ENCODE measurements at regions not wholly inside any gene's neighbourhood (a gene's known extent, or its start where the extent isn't known, plus 50 kb on each side); places are given as distances from the start of the nearest gene placed in this dataset.

DNA sequence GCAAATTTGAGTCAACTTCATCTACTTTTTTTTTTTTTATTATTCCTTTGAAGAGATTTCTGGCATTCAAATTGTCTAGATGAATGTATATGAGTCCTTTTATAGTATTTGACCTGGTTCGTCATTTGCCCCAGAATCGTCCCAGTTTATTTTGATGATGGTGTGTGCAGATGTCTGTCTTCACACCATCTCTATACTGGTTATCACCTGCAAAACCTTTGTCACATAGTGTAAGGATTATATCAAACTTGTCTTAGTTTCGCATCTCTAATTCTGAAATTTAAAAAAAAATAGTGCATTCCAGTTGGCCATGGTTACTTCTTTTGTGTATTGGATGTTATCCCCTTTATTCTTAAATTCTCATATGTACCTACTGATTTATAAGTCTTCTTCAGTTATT is 70.5 kb upstream of the CD99 start:
- Histone ChIP-seq H3K4me3 (no peak overlapping the region), H3K9me3 (no peaks in the 10 kb centered on the region), H3K4me1 (no peaks in the 10 kb centered on the region), H3K36me3 (replicated peaks) (peaks cover 43% of the 10 kb centered on the region), H3K27me3 (ENCODE audit: low read depth) (no peaks in the 10 kb centered on the region)
- in situ Hi-C loops (cut with MboI; ENCODE audit: low sequenced_read_pairs) = no loop called here
- DNase-seq (ENCODE audit: low spot score in 2 of 2) = no peak

DNA sequence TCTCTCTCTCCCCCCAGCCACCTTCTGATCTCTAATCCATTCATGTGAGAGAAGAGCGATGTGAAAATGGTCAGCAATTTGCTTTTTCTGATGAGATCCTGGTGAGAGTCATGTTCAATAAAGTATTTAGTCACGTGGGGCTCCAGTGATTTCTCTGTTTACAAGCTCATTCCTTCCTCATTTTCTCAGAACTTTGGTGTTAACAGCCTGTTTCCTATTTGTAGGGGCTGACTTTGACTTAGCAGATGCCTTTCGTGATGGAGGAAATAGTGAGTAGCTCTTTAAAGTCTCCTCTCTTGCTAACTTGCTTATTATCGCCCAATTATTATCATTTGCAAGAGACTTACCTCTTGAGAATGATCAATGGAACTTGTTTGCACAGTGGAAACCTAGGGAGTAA is 72.6 kb upstream of the CD99 start:
- in situ Hi-C loops (cut with MboI; ENCODE audit: low sequenced_read_pairs) = no loop called here
- no peaks in the 10 kb centered on the region for H3K27me3 ChIP-seq (ENCODE audit: low read depth)
- H3K4me1 ChIP-seq = no peaks in the 10 kb centered on the region
- no peaks in the 10 kb centered on the region for H3K9me3 ChIP-seq
- H3K4me3 ChIP-seq = no peak overlapping the region
- DNase-seq (ENCODE audit: low spot score in 2 of 2) = no peak
- H3K36me3 ChIP-seq (replicated peaks) = peaks cover 42% of the 10 kb centered on the region

DNA sequence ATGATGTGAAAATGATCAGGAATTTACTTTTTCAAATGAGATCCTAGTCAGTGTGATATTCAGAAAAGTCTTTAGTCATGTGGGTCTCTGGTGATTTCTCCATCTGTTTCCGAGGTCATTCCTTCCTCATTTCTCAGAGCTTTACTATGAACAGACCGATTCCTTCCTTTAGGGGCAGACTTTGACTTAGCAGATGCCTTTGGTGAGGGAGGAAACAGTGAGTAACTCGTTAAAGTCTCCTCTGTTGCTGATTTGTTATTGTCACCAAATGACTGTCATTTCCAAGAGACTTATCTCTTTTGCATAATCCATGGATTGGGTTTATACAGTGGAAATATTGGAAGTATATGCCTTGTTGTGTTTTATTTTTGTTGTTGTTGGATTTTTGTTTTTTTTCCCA is 76.2 kb upstream of the CD99 start:
- no peaks in the 10 kb centered on the region for H3K9me3 ChIP-seq
- DNase-seq (ENCODE audit: low spot score in 2 of 2) = peak in 1 of 2 experiments; percentile 26
- H3K27me3 ChIP-seq (ENCODE audit: low read depth) = no peaks in the 10 kb centered on the region
- H3K4me1 ChIP-seq = peaks cover 14% of the 10 kb centered on the region
- no peak overlapping the region for H3K4me3 ChIP-seq
- H3K36me3 ChIP-seq (replicated peaks) = peaks cover 38% of the 10 kb centered on the region
- in situ Hi-C loops (cut with MboI; ENCODE audit: low sequenced_read_pairs) = no loop called here

- peak in 1 of 2 experiments; percentile 5 for DNase-seq (ENCODE audit: low spot score in 2 of 2)
- in situ Hi-C loops (cut with MboI; ENCODE audit: low sequenced_read_pairs) = no loop called here
- Histone ChIP-seq H3K27me3 (ENCODE audit: low read depth) (no peaks in the 10 kb centered on the region), H3K4me3 (peak overlapping the region; percentile 79), H3K9me3 (0 out of 2 replicates have a peak, but pooled peaks cover 2% of the 10 kb centered on the region), H3K36me3 (replicated peaks) (peaks cover 12% of the 10 kb centered on the region), H3K4me1 (peaks cover 14% of the 10 kb centered on the region)
Observed at GRCh38 chrX:2610246-2611170, 80.6 kb upstream of the CD99 start.

GRCh38 chrX:2609431-2610238 is 81.5 kb upstream of the CD99 start:
- Histone ChIP-seq H3K4me1 (peaks cover 14% of the 10 kb centered on the region), H3K36me3 (replicated peaks) (peaks cover 12% of the 10 kb centered on the region), H3K4me3 (peak overlapping the region; percentile 79), H3K27me3 (ENCODE audit: low read depth) (no peaks in the 10 kb centered on the region), H3K9me3 (0 out of 2 replicates have a peak, but pooled peaks cover 2% of the 10 kb centered on the region)
- DNase-seq (ENCODE audit: low spot score in 2 of 2) = peak; percentile 24 to 41
- in situ Hi-C loops (cut with MboI; ENCODE audit: low sequenced_read_pairs) = loop anchor here (10.0 kb wide), 1 partner anchor 955 kb away; no protein-coding TSS in a partner anchor

GRCh38 chrX:2608638-2609430 is 82.3 kb upstream of the CD99 start:
- in situ Hi-C loops (cut with MboI; ENCODE audit: low sequenced_read_pairs) = loop anchor here (10.0 kb wide), 1 partner anchor 954 kb away; no protein-coding TSS in a partner anchor
- H3K36me3 ChIP-seq (replicated peaks) = peaks cover 12% of the 10 kb centered on the region
- H3K4me3 ChIP-seq = peak overlapping the region; percentile 79
- H3K4me1 ChIP-seq = peaks cover 14% of the 10 kb centered on the region
- peak; percentile 79 to 94 for DNase-seq (ENCODE audit: low spot score in 2 of 2)
- 0 out of 2 replicates have a peak, but pooled peaks cover 2% of the 10 kb centered on the region for H3K9me3 ChIP-seq
- no peaks in the 10 kb centered on the region for H3K27me3 ChIP-seq (ENCODE audit: low read depth)

DNA sequence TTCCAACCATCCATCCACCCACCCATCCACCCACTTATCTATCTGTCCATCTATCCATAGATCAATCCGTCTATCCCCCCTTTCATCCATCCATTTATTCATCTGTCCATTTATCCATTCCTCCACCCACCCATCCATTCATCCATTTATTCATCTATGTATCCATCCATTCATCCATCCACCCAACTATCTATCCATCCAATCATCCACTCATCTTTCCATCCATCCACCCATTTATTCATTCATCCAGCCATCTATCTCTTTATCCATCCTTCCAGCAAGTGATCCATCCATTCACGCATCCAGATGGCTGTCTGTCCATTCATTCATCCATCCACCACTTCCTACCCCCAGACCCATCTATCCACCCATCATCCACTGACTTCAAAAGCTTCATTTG is 84.0 kb upstream of the CD99 start:
- no peak for DNase-seq (ENCODE audit: low spot score in 2 of 2)
- Histone ChIP-seq H3K4me1 (peaks cover 11% of the 10 kb centered on the region), H3K4me3 (no peak overlapping the region), H3K9me3 (0 out of 2 replicates have a peak, but pooled peaks cover 2% of the 10 kb centered on the region), H3K27me3 (ENCODE audit: low read depth) (no peaks in the 10 kb centered on the region), H3K36me3 (replicated peaks) (peaks cover 10% of the 10 kb centered on the region)
- in situ Hi-C loops (cut with MboI; ENCODE audit: low sequenced_read_pairs) = loop anchor here (10.0 kb wide), 1 partner anchor 952 kb away; no protein-coding TSS in a partner anchor

- no peak for DNase-seq (ENCODE audit: low spot score in 2 of 2)
- H3K4me1 ChIP-seq = no peaks in the 10 kb centered on the region
- no peaks in the 10 kb centered on the region for H3K27me3 ChIP-seq (ENCODE audit: low read depth)
- in situ Hi-C loops (cut with MboI; ENCODE audit: low sequenced_read_pairs) = loop anchor here (10.0 kb wide), 1 partner anchor 946 kb away; no protein-coding TSS in a partner anchor
- no peak overlapping the region for H3K4me3 ChIP-seq
- peaks cover 6% of the 10 kb centered on the region; the same call in 1 of the 2 replicates for H3K36me3 ChIP-seq (replicated peaks)
- peaks cover 3% of the 10 kb centered on the region; the same call in 1 of the 2 replicates for H3K9me3 ChIP-seq
Observed at GRCh38 chrX:2600564-2600963, 90.5 kb upstream of the CD99 start.

DNA sequence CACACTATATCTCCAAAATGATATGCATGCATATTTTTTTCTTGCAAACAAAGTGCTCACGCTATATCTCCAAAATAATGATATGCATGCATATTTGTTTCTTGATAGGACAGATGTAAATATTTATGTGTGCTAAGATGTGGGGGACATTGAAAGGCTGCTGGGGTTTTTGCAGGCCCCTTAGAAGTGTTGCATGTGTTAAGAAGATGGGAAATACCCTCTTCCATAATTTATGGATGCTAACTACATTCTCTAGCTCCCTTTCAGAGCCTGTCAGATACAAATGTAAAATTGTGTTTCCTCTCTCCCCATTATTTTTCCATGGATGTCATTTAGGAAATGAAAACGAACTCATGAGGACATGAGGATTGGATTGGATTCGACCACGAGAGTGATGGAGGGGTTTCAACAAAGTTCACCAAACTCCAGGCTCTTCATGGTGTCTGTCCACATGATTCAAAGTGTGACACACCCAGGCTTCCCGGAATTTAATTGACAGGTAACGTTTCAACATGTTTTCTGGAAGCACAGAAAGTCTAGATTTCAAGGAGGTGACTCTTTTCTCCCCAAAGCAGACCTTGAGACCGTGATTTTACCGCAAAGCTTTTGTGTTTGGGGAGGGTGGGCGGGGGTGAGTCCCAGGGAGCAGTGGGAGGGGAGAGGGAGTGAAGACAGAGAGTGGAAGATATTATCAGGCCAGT is 94.4 kb upstream of the CD99 start:
- Histone ChIP-seq H3K36me3 (replicated peaks) (no peaks in the 10 kb centered on the region), H3K9me3 (peaks cover 3% of the 10 kb centered on the region; the same call in 1 of the 2 replicates), H3K27me3 (ENCODE audit: low read depth) (no peaks in the 10 kb centered on the region), H3K4me3 (no peak overlapping the region), H3K4me1 (no peaks in the 10 kb centered on the region; the same call in 1 of the 2 replicates)
- no peak for DNase-seq (ENCODE audit: low spot score in 2 of 2)
- in situ Hi-C loops (cut with MboI; ENCODE audit: low sequenced_read_pairs) = no loop called here

DNA sequence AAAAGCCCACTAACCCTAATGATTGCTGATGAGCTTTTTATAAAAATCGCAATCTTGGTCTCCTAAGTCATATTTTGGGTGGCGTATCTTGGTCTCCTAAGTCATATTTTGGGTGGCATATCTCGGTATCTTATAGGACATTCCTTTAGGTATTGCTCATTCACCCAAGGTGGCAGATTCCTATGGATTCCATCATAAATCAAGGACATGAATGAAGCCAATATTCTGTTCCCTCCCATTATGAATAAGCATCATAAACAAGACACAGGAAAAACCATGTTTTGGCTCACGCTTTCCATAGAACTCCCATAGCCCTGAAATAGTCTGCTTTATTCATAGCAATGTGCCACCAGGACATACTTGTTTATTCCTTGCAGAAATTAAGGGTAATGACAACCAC is 95.0 kb upstream of the CD99 start:
- no peaks in the 10 kb centered on the region; the same call in 1 of the 2 replicates for H3K4me1 ChIP-seq
- no peaks in the 10 kb centered on the region for H3K27me3 ChIP-seq (ENCODE audit: low read depth)
- H3K9me3 ChIP-seq = peaks cover 3% of the 10 kb centered on the region; the same call in 1 of the 2 replicates
- H3K4me3 ChIP-seq = no peak overlapping the region
- in situ Hi-C loops (cut with MboI; ENCODE audit: low sequenced_read_pairs) = no loop called here
- DNase-seq (ENCODE audit: low spot score in 2 of 2) = no peak
- no peaks in the 10 kb centered on the region for H3K36me3 ChIP-seq (replicated peaks)

GRCh38 chrX:2595258-2595657 is 94.5 kb upstream of the DHRSX start:
- Histone ChIP-seq H3K9me3 (peaks cover 3% of the 10 kb centered on the region; the same call in 1 of the 2 replicates), H3K27me3 (ENCODE audit: low read depth) (no peaks in the 10 kb centered on the region), H3K36me3 (replicated peaks) (no peaks in the 10 kb centered on the region), H3K4me1 (no peaks in the 10 kb centered on the region; the same call in 1 of the 2 replicates), H3K4me3 (no peak overlapping the region)
- in situ Hi-C loops (cut with MboI; ENCODE audit: low sequenced_read_pairs) = no loop called here
- no peak for DNase-seq (ENCODE audit: low spot score in 2 of 2)

- Histone ChIP-seq H3K27me3 (ENCODE audit: low read depth) (no peaks in the 10 kb centered on the region), H3K9me3 (0 out of 2 replicates have a peak, but pooled peaks cover under 1% of the 10 kb centered on the region), H3K36me3 (replicated peaks) (no peaks in the 10 kb centered on the region), H3K4me1 (no peaks in the 10 kb centered on the region; the same call in 1 of the 2 replicates), H3K4me3 (no peak overlapping the region)
- in situ Hi-C loops (cut with MboI; ENCODE audit: low sequenced_read_pairs) = no loop called here
- DNase-seq (ENCODE audit: low spot score in 2 of 2) = no peak
Observed at GRCh38 chrX:2594491-2594890, 93.7 kb upstream of the DHRSX start.

Measured in HAP-1 (cell line).